ENCODE measurements at regions not wholly inside any gene's neighbourhood (a gene's known extent, or its start where the extent isn't known, plus 50 kb on each side); places are given as distances from the start of the nearest gene placed in this dataset.

DNA sequence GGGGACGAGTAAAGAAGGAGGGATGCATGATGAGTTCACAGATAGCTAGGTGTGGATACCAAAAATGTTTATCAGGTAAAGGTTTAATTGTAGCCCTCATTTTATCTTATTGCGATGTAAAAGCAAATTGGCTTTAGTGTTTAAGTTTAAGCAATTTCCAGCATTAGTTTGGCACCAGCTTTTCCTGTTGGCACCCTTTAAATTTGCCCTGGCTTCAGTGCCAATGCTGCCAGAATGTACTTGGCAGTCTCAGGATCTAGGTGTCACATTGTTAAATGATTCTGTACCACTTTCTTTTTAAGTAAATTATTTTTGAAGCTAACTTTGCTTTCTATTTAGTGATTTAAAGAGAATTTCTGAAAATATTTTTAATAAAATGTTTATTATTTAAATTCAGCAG, 681.8 kb downstream of the PCDH18 start:
- ATAC-seq (ENCODE audit: low read depth): no peak
- H2BK20ac ChIP-seq (ENCODE audit: low read depth, low read length): no peak overlapping the region
- H2BK5ac ChIP-seq (ENCODE audit: low read depth, low read length, poor library complexity, severe bottlenecking): no peak overlapping the region
- intact Hi-C loops (cut with micrococcal nuclease) (no loop called here), in situ Hi-C loops (cut with MboI; ENCODE audit: low sequenced_read_pairs) (no loop called here), dilution Hi-C loops (cut with HindIII; ENCODE audit: low sequenced_read_pairs, unreplicated experiment) (no loop called here)
- no peak for DNase-seq
- H3K23ac ChIP-seq (ENCODE audit: low read depth, low read length): no peak overlapping the region
- CTCF ChIA-PET: interaction anchor here (1.2 kb wide), 1 partner anchor 11 kb away, joined by 3 read pairs; no protein-coding TSS in a partner anchor
- H3K4me2 ChIP-seq (ENCODE audit: low read depth, low read length): no peak overlapping the region
- no peak overlapping the region for H3K56ac ChIP-seq (ENCODE audit: extremely low read depth, insufficient read depth, low read length)
- H2BK15ac ChIP-seq (ENCODE audit: low read depth, low read length): no peak overlapping the region
- no peak overlapping the region for H2AK9ac ChIP-seq (replicated peaks; ENCODE audit: low read depth, low read length, poor library complexity)
- no peaks in the 10 kb centered on the region for H3K27me3 ChIP-seq (ENCODE audit: control insufficient read depth, insufficient read depth, low read length)
- no peak overlapping the region for H2BK120ac ChIP-seq (ENCODE audit: low read depth, low read length)
- no peak for TF ChIP-seq NFE2L2 (IDR thresholded peaks at IDR 0.05; ENCODE audit: low read depth, low read length)
- no peak for TF ChIP-seq MAZ (IDR thresholded peaks at IDR 0.05; ENCODE audit: borderline replicate concordance, low read depth, low read length)
- no peak for TF ChIP-seq CEBPB (IDR thresholded peaks at IDR 0.05; ENCODE audit: low read depth, low read length)
- TF ChIP-seq, protein P1, sequence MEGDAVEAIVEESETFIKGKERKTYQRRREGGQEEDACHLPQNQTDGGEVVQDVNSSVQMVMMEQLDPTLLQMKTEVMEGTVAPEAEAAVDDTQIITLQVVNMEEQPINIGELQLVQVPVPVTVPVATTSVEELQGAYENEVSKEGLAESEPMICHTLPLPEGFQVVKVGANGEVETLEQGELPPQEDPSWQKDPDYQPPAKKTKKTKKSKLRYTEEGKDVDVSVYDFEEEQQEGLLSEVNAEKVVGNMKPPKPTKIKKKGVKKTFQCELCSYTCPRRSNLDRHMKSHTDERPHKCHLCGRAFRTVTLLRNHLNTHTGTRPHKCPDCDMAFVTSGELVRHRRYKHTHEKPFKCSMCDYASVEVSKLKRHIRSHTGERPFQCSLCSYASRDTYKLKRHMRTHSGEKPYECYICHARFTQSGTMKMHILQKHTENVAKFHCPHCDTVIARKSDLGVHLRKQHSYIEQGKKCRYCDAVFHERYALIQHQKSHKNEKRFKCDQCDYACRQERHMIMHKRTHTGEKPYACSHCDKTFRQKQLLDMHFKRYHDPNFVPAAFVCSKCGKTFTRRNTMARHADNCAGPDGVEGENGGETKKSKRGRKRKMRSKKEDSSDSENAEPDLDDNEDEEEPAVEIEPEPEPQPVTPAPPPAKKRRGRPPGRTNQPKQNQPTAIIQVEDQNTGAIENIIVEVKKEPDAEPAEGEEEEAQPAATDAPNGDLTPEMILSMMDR (conservative IDR thresholded peaks at IDR 0.05; ENCODE audit: low read depth, low read length): no peak
- TF ChIP-seq FOS (IDR thresholded peaks at IDR 0.05; ENCODE audit: low read depth, low read length): no peak
- no peak for TF ChIP-seq MAFK (IDR thresholded peaks at IDR 0.05; ENCODE audit: low read depth, low read length)
- TF ChIP-seq, protein P2, sequence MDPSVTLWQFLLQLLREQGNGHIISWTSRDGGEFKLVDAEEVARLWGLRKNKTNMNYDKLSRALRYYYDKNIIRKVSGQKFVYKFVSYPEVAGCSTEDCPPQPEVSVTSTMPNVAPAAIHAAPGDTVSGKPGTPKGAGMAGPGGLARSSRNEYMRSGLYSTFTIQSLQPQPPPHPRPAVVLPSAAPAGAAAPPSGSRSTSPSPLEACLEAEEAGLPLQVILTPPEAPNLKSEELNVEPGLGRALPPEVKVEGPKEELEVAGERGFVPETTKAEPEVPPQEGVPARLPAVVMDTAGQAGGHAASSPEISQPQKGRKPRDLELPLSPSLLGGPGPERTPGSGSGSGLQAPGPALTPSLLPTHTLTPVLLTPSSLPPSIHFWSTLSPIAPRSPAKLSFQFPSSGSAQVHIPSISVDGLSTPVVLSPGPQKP (IDR thresholded peaks at IDR 0.05; ENCODE audit: borderline replicate concordance, low read depth, low read length): no peak
- no peak for TF ChIP-seq POLR2A (IDR thresholded peaks at IDR 0.05; ENCODE audit: low read depth, low read length)
- TF ChIP-seq, protein P3, sequence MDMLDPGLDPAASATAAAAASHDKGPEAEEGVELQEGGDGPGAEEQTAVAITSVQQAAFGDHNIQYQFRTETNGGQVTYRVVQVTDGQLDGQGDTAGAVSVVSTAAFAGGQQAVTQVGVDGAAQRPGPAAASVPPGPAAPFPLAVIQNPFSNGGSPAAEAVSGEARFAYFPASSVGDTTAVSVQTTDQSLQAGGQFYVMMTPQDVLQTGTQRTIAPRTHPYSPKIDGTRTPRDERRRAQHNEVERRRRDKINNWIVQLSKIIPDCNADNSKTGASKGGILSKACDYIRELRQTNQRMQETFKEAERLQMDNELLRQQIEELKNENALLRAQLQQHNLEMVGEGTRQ (IDR thresholded peaks at IDR 0.05; ENCODE audit: low read depth, low read length): no peak
- no peak for TF ChIP-seq RAD21 (IDR thresholded peaks at IDR 0.05; ENCODE audit: low read length)
- no peak for TF ChIP-seq RFX5 (IDR thresholded peaks at IDR 0.05; ENCODE audit: low read depth, low read length)
- TF ChIP-seq RCOR1 (IDR thresholded peaks at IDR 0.05; ENCODE audit: insufficient replicate concordance, low read length): no peak
- no peak for TF ChIP-seq CHD1 (IDR thresholded peaks at IDR 0.05; ENCODE audit: low read depth, low read length)
- TF ChIP-seq BHLHE40 (IDR thresholded peaks at IDR 0.05; ENCODE audit: low read depth, low read length): no peak
- no peak for TF ChIP-seq SMC3 (IDR thresholded peaks at IDR 0.05; ENCODE audit: low read depth, low read length)
- no peak for TF ChIP-seq MXI1 (IDR thresholded peaks at IDR 0.05; ENCODE audit: borderline replicate concordance, low read depth, low read length)
- H3K18ac ChIP-seq (ENCODE audit: low read depth, low read length): no peak overlapping the region
- no peak overlapping the region for H3K4me3 ChIP-seq (ENCODE audit: insufficient read depth, low read depth, low read length)
- H4K20me1 ChIP-seq (ENCODE audit: insufficient read depth, low read length): no peaks in the 10 kb centered on the region
- H3K14ac ChIP-seq (replicated peaks; ENCODE audit: low read depth, low read length): no peak overlapping the region
- H2AK5ac ChIP-seq (ENCODE audit: low read depth, low read length): no peak overlapping the region
- no peak overlapping the region for H4K8ac ChIP-seq (ENCODE audit: low read depth in 2 of 2, low read length in 2 of 2)
- no peaks in the 10 kb centered on the region for H3K9me1 ChIP-seq (ENCODE audit: insufficient read depth, low read length)
- H4K5ac ChIP-seq (ENCODE audit: low read depth, low read length): no peak overlapping the region
- 83% methylated on average over 1 of the region's 2 CpGs; no CpG with 5 or more reads in 1 of the 2 experiments for WGBS, 2 experiments (ENCODE audit: extremely low coverage in 2 of 2, insufficient read length in 1 of 2)
- H3K27ac ChIP-seq (ENCODE audit: insufficient read depth, low read length): no peak overlapping the region
- H3K4me1 ChIP-seq (ENCODE audit: control insufficient read depth, insufficient read depth, low read length): no peaks in the 10 kb centered on the region
- no peak overlapping the region for H2AFZ ChIP-seq (replicated peaks; ENCODE audit: low read length, poor library complexity)
- H3K9ac ChIP-seq (ENCODE audit: low read depth, low read length): no peak overlapping the region
- no peaks in the 10 kb centered on the region for H3K9me3 ChIP-seq (ENCODE audit: control insufficient read depth, insufficient read depth, low read length)
- no peak overlapping the region for H3K4ac ChIP-seq (ENCODE audit: low read depth, low read length)
- no TSS peak for BruUV-seq (replicated peaks)
- no peaks in the 10 kb centered on the region for H3K79me1 ChIP-seq (ENCODE audit: low read depth in 1 of 2, low read length in 2 of 2)
- POLR2A ChIA-PET (ENCODE audit: unreplicated experiment): no interaction called here
- H4K91ac ChIP-seq (ENCODE audit: insufficient read depth, low read depth, low read length): no peak overlapping the region
- H3K36me3 ChIP-seq (ENCODE audit: control insufficient read depth, insufficient read depth, low read length): no peaks in the 10 kb centered on the region

Data from IMR-90 (cell line).